ENCODE measurements at regions not wholly inside any gene's neighbourhood (a gene's known extent, or its start where the extent isn't known, plus 50 kb on each side); places are given as distances from the start of the nearest gene placed in this dataset.
"Not testable (repeated sequence)": the region's sequence is repeated elsewhere in the genome, so short reads cannot be mapped to it uniquely, and the experiment has no call there.

- Histone ChIP-seq H3K36me3 (ENCODE audit: insufficient read depth) (no peaks in the 10 kb centered on the region), H3K4me1 (ENCODE audit: insufficient read depth) (no peaks in the 10 kb centered on the region), H3K4me3 (ENCODE audit: low read depth, low read length) (no peak overlapping the region), H3K27ac (ENCODE audit: low read depth) (no peak overlapping the region)
- WGBS = 90% methylated on average over 1 of the region's 1 CpG
- no peak for DNase-seq (ENCODE audit: extremely low spot score)
Measured at GRCh38 chr14:89507521-89507920, 90.5 kb upstream of the FOXN3 start.

DNA sequence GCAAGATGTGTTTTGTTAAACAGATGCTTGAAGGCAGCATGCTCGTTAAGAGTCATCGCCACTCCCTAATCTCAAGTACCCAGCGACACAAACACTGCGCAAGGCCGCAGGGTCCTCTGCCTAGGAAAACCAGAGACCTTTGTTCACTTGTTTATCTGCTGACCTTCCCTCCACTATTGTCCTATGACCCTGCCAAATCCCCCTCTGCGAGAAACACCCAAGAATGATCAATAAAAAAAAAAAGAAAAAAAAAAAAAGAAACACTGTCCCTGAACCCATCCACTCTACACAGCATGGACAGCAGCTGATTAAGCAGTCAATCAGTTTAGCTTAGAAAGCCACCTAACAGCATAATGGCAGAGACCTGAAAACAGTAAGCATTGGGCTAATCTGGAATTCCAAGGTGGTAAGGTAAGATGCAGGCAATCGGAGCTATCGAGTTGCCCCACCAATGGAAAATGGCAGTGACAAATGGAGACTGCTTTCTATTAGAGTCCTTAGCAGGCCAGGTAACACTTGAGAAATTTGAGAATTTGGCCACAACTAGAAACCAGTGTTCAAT lies 89.9 kb upstream of the FOXN3 start:
- DNase-seq (ENCODE audit: extremely low spot score); H3K36me3 ChIP-seq (ENCODE audit: insufficient read depth); H3K27ac ChIP-seq (ENCODE audit: low read depth); H3K4me1 ChIP-seq (ENCODE audit: insufficient read depth); H3K4me3 ChIP-seq (ENCODE audit: low read depth, low read length): not testable (repeated sequence)
- 96% methylated on average over 8 of the region's 8 CpGs for WGBS

GRCh38 chr14:89504602-89505313 lies 87.7 kb upstream of the FOXN3 start:
- 86% methylated on average over 6 of the region's 6 CpGs for WGBS
- DNase-seq (ENCODE audit: extremely low spot score) = no peak
- no peak overlapping the region for H3K4me3 ChIP-seq (ENCODE audit: low read depth, low read length)
- H3K36me3 ChIP-seq (ENCODE audit: insufficient read depth) = no peaks in the 10 kb centered on the region
- no peaks in the 10 kb centered on the region for H3K4me1 ChIP-seq (ENCODE audit: insufficient read depth)
- H3K27ac ChIP-seq (ENCODE audit: low read depth) = no peak overlapping the region

- Histone ChIP-seq H3K4me1 (ENCODE audit: insufficient read depth) (no peaks in the 10 kb centered on the region), H3K4me3 (ENCODE audit: low read depth, low read length) (no peak overlapping the region), H3K36me3 (ENCODE audit: insufficient read depth) (no peaks in the 10 kb centered on the region), H3K27ac (ENCODE audit: low read depth) (no peak overlapping the region)
- WGBS = 62% methylated on average over 3 of the region's 3 CpGs
- no peak for DNase-seq (ENCODE audit: extremely low spot score)
Measured at GRCh38 chr14:89504091-89504490, 87.1 kb upstream of the FOXN3 start.

DNA sequence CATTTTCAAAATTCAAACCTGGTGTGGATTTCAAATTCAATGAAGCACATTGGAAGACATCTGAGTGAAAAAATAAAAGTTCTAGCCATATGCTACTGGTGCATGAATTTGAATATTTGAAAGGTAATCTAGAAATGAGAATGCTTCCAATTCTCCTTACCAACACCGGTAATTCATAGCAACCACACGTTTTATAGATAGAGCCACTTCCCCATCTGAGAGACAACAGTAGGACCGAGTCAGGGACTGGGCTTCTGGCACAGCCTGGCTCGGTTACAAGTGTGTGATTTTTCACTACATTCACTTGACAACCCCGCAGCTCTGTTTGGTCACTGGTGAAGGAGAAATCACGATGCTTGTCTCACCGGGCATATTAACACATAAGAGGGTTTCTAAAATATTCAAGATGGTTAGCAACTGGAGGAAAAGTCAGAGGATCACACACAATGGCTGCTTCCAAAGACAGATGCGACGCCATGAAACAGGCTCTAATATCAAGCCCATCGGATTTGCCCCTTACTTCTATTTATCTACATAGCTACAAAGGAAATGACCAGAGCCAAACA lies 86.5 kb upstream of the FOXN3 start:
- WGBS = 81% methylated on average over 10 of the region's 10 CpGs
- no peaks in the 10 kb centered on the region for H3K36me3 ChIP-seq (ENCODE audit: insufficient read depth)

DNA sequence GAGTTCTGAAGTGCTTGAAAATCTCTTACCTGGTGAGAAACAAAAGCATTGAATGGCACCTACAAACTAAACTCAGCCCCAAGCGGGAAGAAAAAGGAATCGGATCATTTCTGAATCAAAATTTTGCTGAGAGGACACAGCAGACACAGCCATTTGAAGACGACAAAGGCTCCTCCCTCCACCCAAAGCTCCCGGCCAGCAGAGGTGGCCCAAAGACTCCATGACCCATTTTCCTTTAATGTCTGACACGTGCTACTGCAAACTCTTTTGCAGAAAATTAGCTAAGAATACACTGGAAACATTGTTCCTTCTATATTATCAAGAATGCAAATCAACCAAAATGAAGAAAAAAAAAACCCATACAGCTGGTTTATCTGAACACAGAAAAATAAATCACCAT lies 85.9 kb upstream of the FOXN3 start:
- Histone ChIP-seq H3K4me3 (ENCODE audit: low read depth, low read length) (no peak overlapping the region), H3K36me3 (ENCODE audit: insufficient read depth) (no peaks in the 10 kb centered on the region), H3K4me1 (ENCODE audit: insufficient read depth) (no peaks in the 10 kb centered on the region), H3K27ac (ENCODE audit: low read depth) (no peak overlapping the region)
- no peak for DNase-seq (ENCODE audit: extremely low spot score)
- 67% methylated on average over 5 of the region's 5 CpGs for WGBS

More for the DNA sequence above, 86.5 kb upstream of the FOXN3 start:
- Histone ChIP-seq H3K4me3 (ENCODE audit: low read depth, low read length) (no peak overlapping the region), H3K27ac (ENCODE audit: low read depth) (no peak overlapping the region), H3K4me1 (ENCODE audit: insufficient read depth) (no peaks in the 10 kb centered on the region)
- DNase-seq (ENCODE audit: extremely low spot score) = no peak

- H3K36me3 ChIP-seq (ENCODE audit: insufficient read depth) = no peaks in the 10 kb centered on the region
- no peak overlapping the region for H3K27ac ChIP-seq (ENCODE audit: low read depth)
- no peak overlapping the region for H3K4me3 ChIP-seq (ENCODE audit: low read depth, low read length)
- no peak for DNase-seq (ENCODE audit: extremely low spot score)
- 94% methylated on average over 4 of the region's 4 CpGs for WGBS
- H3K4me1 ChIP-seq (ENCODE audit: insufficient read depth) = no peaks in the 10 kb centered on the region
Measured at GRCh38 chr14:89501381-89501780, 84.3 kb upstream of the FOXN3 start.

DNA sequence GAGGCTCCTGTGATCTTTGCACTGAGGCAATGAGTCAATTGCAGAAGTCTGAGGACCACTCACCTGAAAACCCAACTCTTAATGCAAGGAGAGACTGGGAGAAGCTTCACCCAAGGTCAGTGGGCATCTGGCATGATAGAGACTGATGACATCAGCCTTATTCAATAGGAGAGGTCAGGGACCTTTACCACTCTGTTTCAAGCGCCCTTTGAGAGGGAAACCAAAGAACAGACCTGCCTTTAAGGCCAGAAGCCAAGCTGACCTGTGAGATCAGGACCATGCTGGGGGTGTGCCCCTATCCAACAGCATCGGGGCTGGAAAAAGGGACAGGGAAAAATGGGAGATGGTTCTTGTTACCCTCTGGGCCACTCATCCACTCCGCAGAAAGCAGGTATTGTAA lies 83.3 kb upstream of the FOXN3 start:
- no peak overlapping the region for H3K4me3 ChIP-seq (ENCODE audit: low read depth, low read length)
- H3K27ac ChIP-seq (ENCODE audit: low read depth) = no peak overlapping the region
- 95% methylated on average over 3 of the region's 3 CpGs for WGBS
- DNase-seq (ENCODE audit: extremely low spot score) = no peak
- H3K4me1 ChIP-seq (ENCODE audit: insufficient read depth) = no peaks in the 10 kb centered on the region
- no peaks in the 10 kb centered on the region for H3K36me3 ChIP-seq (ENCODE audit: insufficient read depth)

DNA sequence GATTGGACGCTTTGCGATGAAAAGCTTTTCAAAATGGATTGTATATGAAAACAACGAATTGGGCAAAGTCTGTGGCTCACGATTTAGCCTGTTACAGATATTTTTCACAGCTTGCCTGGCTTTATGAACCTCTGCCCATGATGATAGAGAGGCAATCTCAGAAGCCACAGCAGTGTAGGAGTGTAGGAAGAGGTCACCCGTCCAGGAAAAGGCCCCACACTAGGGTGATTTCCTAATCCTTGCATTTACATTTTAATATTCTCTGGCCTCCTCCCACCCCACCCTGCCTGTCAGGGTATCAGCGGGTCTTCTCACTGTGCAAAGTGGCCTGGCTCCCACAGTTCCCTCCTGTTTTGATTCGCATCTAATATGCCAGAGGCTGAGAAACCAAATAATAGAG lies 81.8 kb upstream of the FOXN3 start:
- 83% methylated on average over 7 of the region's 7 CpGs for WGBS
- DNase-seq (ENCODE audit: extremely low spot score) = no peak
- H3K4me3 ChIP-seq (ENCODE audit: low read depth, low read length) = no peak overlapping the region
- no peak overlapping the region for H3K27ac ChIP-seq (ENCODE audit: low read depth)
- H3K36me3 ChIP-seq (ENCODE audit: insufficient read depth) = no peaks in the 10 kb centered on the region
- H3K4me1 ChIP-seq (ENCODE audit: insufficient read depth) = no peaks in the 10 kb centered on the region

DNA sequence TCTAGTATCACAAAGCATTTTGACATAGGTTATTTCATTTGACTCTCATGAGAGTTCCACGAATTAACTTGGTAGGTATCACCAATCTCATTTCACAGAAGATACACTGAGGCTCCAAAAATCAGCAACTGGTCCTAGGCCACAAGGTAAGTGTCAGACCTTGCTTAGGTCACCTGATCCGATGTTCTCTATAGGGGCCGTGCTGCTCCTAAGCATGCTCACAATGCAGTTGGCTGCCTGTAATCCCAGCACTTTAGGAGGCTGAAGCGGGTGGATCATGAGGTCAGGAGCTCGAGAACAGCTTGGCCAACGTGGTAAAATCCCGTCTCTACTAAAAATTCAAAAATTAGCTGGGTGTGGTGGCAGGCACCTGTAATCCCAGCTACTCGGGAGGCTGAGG lies 78.7 kb upstream of the FOXN3 start:
- Histone ChIP-seq H3K4me1 (ENCODE audit: insufficient read depth) (no peaks in the 10 kb centered on the region), H3K27ac (ENCODE audit: low read depth) (no peak overlapping the region)
- WGBS = 92% methylated on average over 8 of the region's 8 CpGs

DNA sequence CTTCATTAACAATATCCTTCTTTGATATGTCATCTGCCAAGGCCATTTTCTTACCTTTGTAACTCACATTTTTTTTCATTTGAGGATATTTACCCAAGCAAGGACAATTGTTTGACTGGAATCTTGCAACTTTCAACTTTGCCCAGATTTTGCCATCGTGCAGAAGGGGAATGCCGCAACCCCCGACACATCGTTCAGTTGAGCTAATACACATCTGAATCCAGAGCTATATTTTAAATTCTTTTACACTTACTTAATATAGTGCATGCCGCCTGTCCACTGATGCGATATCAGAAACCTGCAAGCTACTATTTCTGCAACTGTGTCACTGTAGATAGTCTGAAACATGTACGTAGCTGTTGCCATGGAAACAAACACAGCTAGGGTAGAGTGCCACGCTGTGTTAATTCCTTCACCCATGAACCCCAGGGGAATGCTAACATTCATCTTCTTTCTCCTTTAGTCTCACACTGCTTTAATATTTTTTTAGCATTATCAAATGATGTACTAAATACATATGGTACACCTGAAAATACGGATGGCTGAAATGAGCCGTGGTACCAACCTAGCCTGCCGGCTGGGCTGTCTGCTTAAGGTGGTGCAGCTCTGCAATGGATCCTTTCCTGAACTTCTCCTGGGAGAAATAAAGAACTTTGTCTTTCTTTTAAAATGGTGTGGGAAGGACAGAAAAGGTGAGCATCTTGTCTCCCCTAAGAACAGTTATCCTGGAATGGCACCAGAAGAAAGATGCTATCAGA lies 77.0 kb upstream of the FOXN3 start:
- Histone ChIP-seq H3K36me3 (ENCODE audit: insufficient read depth) (no peaks in the 10 kb centered on the region), H3K27ac (ENCODE audit: low read depth) (no peak overlapping the region), H3K4me1 (ENCODE audit: insufficient read depth) (no peaks in the 10 kb centered on the region), H3K4me3 (ENCODE audit: low read depth, low read length) (no peak overlapping the region)
- DNase-seq (ENCODE audit: extremely low spot score) = no peak
- 77% methylated on average over 11 of the region's 11 CpGs for WGBS

More for the DNA sequence above, 78.7 kb upstream of the FOXN3 start:
- no peaks in the 10 kb centered on the region for H3K36me3 ChIP-seq (ENCODE audit: insufficient read depth)
- no peak for DNase-seq (ENCODE audit: extremely low spot score)
- no peak overlapping the region for H3K4me3 ChIP-seq (ENCODE audit: low read depth, low read length)

DNA sequence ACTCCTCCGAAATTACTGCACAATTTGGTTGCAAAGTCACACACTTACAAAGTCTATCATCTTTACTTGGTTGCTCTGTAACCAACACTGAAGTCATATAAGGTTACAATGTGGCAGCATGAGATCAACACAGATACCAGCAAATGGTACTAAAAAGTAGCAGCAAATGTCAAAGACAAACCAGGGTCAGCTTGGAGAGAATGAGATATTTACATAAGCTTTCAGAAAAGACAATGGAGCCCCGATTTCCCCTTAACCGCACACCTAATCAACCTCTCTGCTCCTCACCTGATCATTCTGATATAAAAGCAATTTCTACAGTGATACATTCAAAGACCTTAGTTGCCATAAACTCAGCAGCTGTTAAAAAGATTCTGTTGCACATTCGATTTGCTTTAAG lies 76.4 kb upstream of the FOXN3 start:
- H3K36me3 ChIP-seq (ENCODE audit: insufficient read depth) = no peaks in the 10 kb centered on the region
- no peaks in the 10 kb centered on the region for H3K4me1 ChIP-seq (ENCODE audit: insufficient read depth)
- no peak for DNase-seq (ENCODE audit: extremely low spot score)
- no peak overlapping the region for H3K27ac ChIP-seq (ENCODE audit: low read depth)
- H3K4me3 ChIP-seq (ENCODE audit: low read depth, low read length) = no peak overlapping the region
- WGBS = 85% methylated on average over 4 of the region's 4 CpGs

- no peak for DNase-seq (ENCODE audit: extremely low spot score)
- no peaks in the 10 kb centered on the region for H3K4me1 ChIP-seq (ENCODE audit: insufficient read depth)
- H3K36me3 ChIP-seq (ENCODE audit: insufficient read depth) = no peaks in the 10 kb centered on the region
- WGBS = 70% methylated on average over 8 of the region's 8 CpGs
- H3K27ac ChIP-seq (ENCODE audit: low read depth) = no peak overlapping the region
- no peak overlapping the region for H3K4me3 ChIP-seq (ENCODE audit: low read depth, low read length)
Measured at GRCh38 chr14:89491711-89492381, 74.8 kb upstream of the FOXN3 start.
